Upper lobe of left lung (tissue), 6 donors: ENCODE measurements at regions not wholly inside any gene's neighbourhood (a gene's known extent, or its start where the extent isn't known, plus 50 kb on each side); places are given as distances from the start of the nearest gene placed in this dataset.

ENCODE experiments used
- ATAC-seq, 2 donors: fragments of 200-7000 bp; cut with Tn5 transposase; one replicate each; pipeline ENCODE4 v1.9.1; 2022; ENCODE audit warnings: mild to moderate bottlenecking in 2 of 2, moderate library complexity in 2 of 2; ENCODE audit not compliant: low FRiP score in 2 of 2
- DNase-seq, 2 donors: peaks; one replicate each; pipeline ENCODE4 v3.0.0-alpha.2; 2019 to 2020
- H3K27ac ChIP-seq, 4 donors: fragments of 200-600 bp; sonication (generic); one replicate each; pipeline ENCODE4 v1.5.1; 2016 to 2019
- H3K27me3 ChIP-seq, 4 donors: fragments of 200-600 bp; sonication (generic); one replicate each; pipeline ENCODE4 v1.5.1; 2017 to 2019
- H3K36me3 ChIP-seq, 4 donors: fragments of 200-600 bp; sonication (generic); one replicate each; pipeline ENCODE4 v1.5.1; 2016 to 2019
- H3K4me1 ChIP-seq, 4 donors: fragments of 200-600 bp; sonication (generic); one replicate each; pipeline ENCODE4 v1.5.1; 2018 to 2019
- H3K4me3 ChIP-seq, 4 donors: fragments of 200-600 bp; sonication (generic); one replicate each; pipeline ENCODE4 v1.5.1; 2017 to 2019; ENCODE audit warnings: mild to moderate bottlenecking in 2 of 4, moderate library complexity in 1 of 4
- H3K9me3 ChIP-seq, 4 donors: fragments of 200-600 bp; sonication (generic); one replicate each; pipeline ENCODE4 v1.5.1; 2018 to 2019
- CTCF ChIP-seq, 6 experiments: fragments of 450-650 bp in 4 of 6; fragments of 200-600 bp in 2 of 6; sonication (generic) in 2 of 6; IDR thresholded peaks; one replicate each; pipeline ENCODE4 v1.5.1; 2016 to 2019; ENCODE audit warnings: antibody characterized with exemption in 6 of 6
- EP300 ChIP-seq, 4 donors: sonication (generic); formaldehyde crosslinking; IDR thresholded peaks; one replicate each; pipeline ENCODE4 v1.5.1; 2017; ENCODE audit warnings: antibody characterized with exemption in 4 of 4, control low read depth in 2 of 4
- POLR2A ChIP-seq, 4 donors: fragments of 450-650 bp; IDR thresholded peaks; one replicate each; pipeline ENCODE4 v1.5.1; 2016 to 2017; ENCODE audit warnings: antibody characterized with exemption in 4 of 4, mild to moderate bottlenecking in 2 of 4
- POLR2AphosphoS5 ChIP-seq, 2 donors: sonication (generic); formaldehyde crosslinking; IDR thresholded peaks; one replicate each; pipeline ENCODE4 v1.5.1; 2017; ENCODE audit warnings: antibody characterized with exemption in 2 of 2
- WGBS, 2 donors: methylation state at CpG; one replicate each; pipeline ENCODE4 v1.1.5; 2017 to 2018; 5-methylcytosine and 5-hydroxymethylcytosine counted together
- donor health status: DM: no; HTN: no; CAD: no; lungs with moderate emphysema.
- donor health status: DM: no; HTN: yes; CAD: no; lungs with severe emphysema.

GRCh38 chrX:100120956-100121355 is 289.1 kb downstream of the PCDH19 start:
- no peak for ATAC-seq
- 30% methylated on average over 1 of the region's 1 CpG; no CpG with 5 or more reads in 1 of the 2 donors for WGBS, 2 donors
- Histone ChIP-seq H3K4me1 (no peaks in the 10 kb centered on the region), H3K27ac (no peak overlapping the region), H3K27me3 (no peaks in the 10 kb centered on the region), H3K36me3 (no peaks in the 10 kb centered on the region), H3K9me3 (no peaks in the 10 kb centered on the region), H3K4me3 (no peak overlapping the region)
- DNase-seq, result no peak
- TF ChIP-seq CTCF (IDR thresholded peaks at IDR 0.05) (no peak), POLR2A (IDR thresholded peaks at IDR 0.05) (no peak), EP300 (IDR thresholded peaks at IDR 0.05) (no peak), POLR2AphosphoS5 (IDR thresholded peaks at IDR 0.05) (no peak)

- DNase-seq (no peak), ATAC-seq (no peak)
- TF ChIP-seq POLR2AphosphoS5 (IDR thresholded peaks at IDR 0.05) (no peak), CTCF (IDR thresholded peaks at IDR 0.05) (no peak), EP300 (IDR thresholded peaks at IDR 0.05) (no peak), POLR2A (IDR thresholded peaks at IDR 0.05) (no peak)
- no peaks in the 10 kb centered on the region for H3K36me3 ChIP-seq
- no peak overlapping the region for H3K4me3 ChIP-seq
- H3K4me1 ChIP-seq, result no peaks in the 10 kb centered on the region
- 64 to 67% methylated on average over 6 to 7 of the region's 7 CpGs for WGBS, 2 donors
- H3K9me3 ChIP-seq, result no peaks in the 10 kb centered on the region
- no peak overlapping the region for H3K27ac ChIP-seq
- H3K27me3 ChIP-seq, result no peaks in the 10 kb centered on the region
Measured at GRCh38 chrX:100098660-100099375, 311.3 kb downstream of the PCDH19 start.

GRCh38 chrX:100090931-100091330 is 319.1 kb downstream of the PCDH19 start:
- Histone ChIP-seq H3K9me3 (peaks cover 0 to 2% (median 0%) of the 10 kb centered on the region in 4 donors), H3K4me1 (no peaks in the 10 kb centered on the region), H3K27me3 (no peaks in the 10 kb centered on the region), H3K36me3 (no peaks in the 10 kb centered on the region), H3K27ac (no peak overlapping the region), H3K4me3 (no peak overlapping the region)
- no peak for TF ChIP-seq POLR2AphosphoS5 (IDR thresholded peaks at IDR 0.05)
- TF ChIP-seq EP300 (IDR thresholded peaks at IDR 0.05), result no peak
- TF ChIP-seq CTCF (IDR thresholded peaks at IDR 0.05), result no peak
- no peak for TF ChIP-seq POLR2A (IDR thresholded peaks at IDR 0.05)
- DNase-seq, result no peak
- ATAC-seq, result no peak
- 93% methylated on average over 3 of the region's 3 CpGs; no CpG with 5 or more reads in 1 of the 2 donors for WGBS, 2 donors

GRCh38 chrX:100089724-100090123 is 320.3 kb downstream of the PCDH19 start:
- Histone ChIP-seq H3K4me1 (no peaks in the 10 kb centered on the region), H3K27ac (no peak overlapping the region), H3K36me3 (no peaks in the 10 kb centered on the region), H3K9me3 (peaks cover 0 to 2% (median 0%) of the 10 kb centered on the region in 4 donors), H3K27me3 (no peaks in the 10 kb centered on the region), H3K4me3 (no peak overlapping the region)
- no peak for ATAC-seq
- 81 to 91% methylated on average over 3 of the region's 3 CpGs for WGBS, 2 donors
- TF ChIP-seq EP300 (IDR thresholded peaks at IDR 0.05), result no peak
- no peak for TF ChIP-seq POLR2AphosphoS5 (IDR thresholded peaks at IDR 0.05)
- no peak for DNase-seq

- Histone ChIP-seq H3K27ac (no peak overlapping the region), H3K9me3 (no peaks in the 10 kb centered on the region), H3K27me3 (no peaks in the 10 kb centered on the region), H3K4me1 (no peaks in the 10 kb centered on the region), H3K4me3 (no peak overlapping the region), H3K36me3 (no peaks in the 10 kb centered on the region)
- TF ChIP-seq POLR2AphosphoS5 (IDR thresholded peaks at IDR 0.05), result no peak
- TF ChIP-seq EP300 (IDR thresholded peaks at IDR 0.05), result no peak
- TF ChIP-seq POLR2A (IDR thresholded peaks at IDR 0.05), result no peak
- no peak for TF ChIP-seq CTCF (IDR thresholded peaks at IDR 0.05)
- 72 to 73% methylated on average over 1 of the region's 1 CpG for WGBS, 2 donors
- ATAC-seq (no peak), DNase-seq (no peak)
Measured at GRCh38 chrX:100085846-100086245, 324.2 kb downstream of the PCDH19 start.
